Nephron progenitor cell (in vitro differentiated cells): ENCODE measurements at regions not wholly inside any gene's neighbourhood (a gene's known extent, or its start where the extent isn't known, plus 50 kb on each side); places are given as distances from the start of the nearest gene placed in this dataset.
A peak's percentile ranks its signal among the peaks of the same experiment; 100 is the strongest.

Source experiments
- DNase-seq: peaks from one replicate; pipeline ENCODE4 v3.0.0; 2021
- H3K27ac Mint-ChIP-seq: 2 replicates; pipeline ENCODE4 v1.8.0; 2021; ENCODE audit warnings: mild to moderate bottlenecking, moderate library complexity, mixed read lengths
- H3K27me3 Mint-ChIP-seq: 2 replicates; pipeline ENCODE4 v1.8.0; 2021; ENCODE audit warnings: mild to moderate bottlenecking, low read depth, mixed read lengths; ENCODE audit not compliant: poor library complexity
- H3K36me3 Mint-ChIP-seq: 2 replicates; pipeline ENCODE4 v1.8.0; 2021; ENCODE audit warnings: low read depth, mixed read lengths
- H3K4me1 Mint-ChIP-seq: 2 replicates; pipeline ENCODE4 v1.8.0; 2021; ENCODE audit warnings: mixed read lengths
- H3K4me3 Mint-ChIP-seq: 2 replicates; pipeline ENCODE4 v1.8.0; 2021; ENCODE audit warnings: mild to moderate bottlenecking, moderate library complexity, mixed read lengths
- H3K9me3 Mint-ChIP-seq: 2 replicates; pipeline ENCODE4 v1.8.0; 2021; ENCODE audit warnings: mild to moderate bottlenecking, moderate library complexity, mixed read lengths
- TF ChIP-seq, protein P1 (sequence below): fragments of 200-600 bp; sonication (generic); IDR thresholded peaks from 2 replicates; pipeline ENCODE4 v1.5.0; 2021; ENCODE audit warnings: antibody characterized with exemption

DNA sequence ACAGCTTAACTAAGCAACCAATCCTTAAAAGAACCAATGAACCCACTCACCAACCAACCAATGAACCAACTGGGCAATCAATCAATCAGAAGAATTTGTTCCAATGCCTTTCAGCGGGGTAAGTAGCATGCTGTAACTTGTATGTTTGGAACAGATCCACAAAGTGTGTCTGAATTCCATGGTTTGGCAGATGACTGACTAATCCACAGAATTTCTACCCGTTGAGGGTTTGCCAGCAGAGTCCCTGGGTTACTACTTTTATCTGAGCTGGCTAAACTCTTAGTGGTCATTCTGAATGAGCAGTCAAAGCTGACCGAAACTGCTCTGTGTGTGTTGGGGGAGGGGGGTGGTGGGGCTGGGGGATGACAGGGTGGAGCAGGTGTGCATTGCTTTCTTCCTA is 125.0 kb upstream of the JAG1 start:
- Mint-ChIP-seq H3K4me3 (no peak overlapping the region), H3K9me3 (peaks cover 9% of the 10 kb centered on the region), H3K27me3 (peaks cover 4% of the 10 kb centered on the region), H3K36me3 (peaks cover 4% of the 10 kb centered on the region), H3K27ac (no peak overlapping the region), H3K4me1 (peaks cover 38% of the 10 kb centered on the region)
- TF ChIP-seq, protein P1, sequence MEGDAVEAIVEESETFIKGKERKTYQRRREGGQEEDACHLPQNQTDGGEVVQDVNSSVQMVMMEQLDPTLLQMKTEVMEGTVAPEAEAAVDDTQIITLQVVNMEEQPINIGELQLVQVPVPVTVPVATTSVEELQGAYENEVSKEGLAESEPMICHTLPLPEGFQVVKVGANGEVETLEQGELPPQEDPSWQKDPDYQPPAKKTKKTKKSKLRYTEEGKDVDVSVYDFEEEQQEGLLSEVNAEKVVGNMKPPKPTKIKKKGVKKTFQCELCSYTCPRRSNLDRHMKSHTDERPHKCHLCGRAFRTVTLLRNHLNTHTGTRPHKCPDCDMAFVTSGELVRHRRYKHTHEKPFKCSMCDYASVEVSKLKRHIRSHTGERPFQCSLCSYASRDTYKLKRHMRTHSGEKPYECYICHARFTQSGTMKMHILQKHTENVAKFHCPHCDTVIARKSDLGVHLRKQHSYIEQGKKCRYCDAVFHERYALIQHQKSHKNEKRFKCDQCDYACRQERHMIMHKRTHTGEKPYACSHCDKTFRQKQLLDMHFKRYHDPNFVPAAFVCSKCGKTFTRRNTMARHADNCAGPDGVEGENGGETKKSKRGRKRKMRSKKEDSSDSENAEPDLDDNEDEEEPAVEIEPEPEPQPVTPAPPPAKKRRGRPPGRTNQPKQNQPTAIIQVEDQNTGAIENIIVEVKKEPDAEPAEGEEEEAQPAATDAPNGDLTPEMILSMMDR, result no peak
- no peak for DNase-seq

- no peak for DNase-seq
- Mint-ChIP-seq H3K9me3 (peaks cover 12% of the 10 kb centered on the region), H3K27me3 (no peaks in the 10 kb centered on the region), H3K36me3 (peaks cover 4% of the 10 kb centered on the region), H3K4me3 (no peak overlapping the region), H3K4me1 (peaks cover 29% of the 10 kb centered on the region), H3K27ac (no peak overlapping the region)
- TF ChIP-seq, protein P1, result no peak
Measured at GRCh38 chr20:10799735-10800134, 125.9 kb upstream of the JAG1 start.

DNA sequence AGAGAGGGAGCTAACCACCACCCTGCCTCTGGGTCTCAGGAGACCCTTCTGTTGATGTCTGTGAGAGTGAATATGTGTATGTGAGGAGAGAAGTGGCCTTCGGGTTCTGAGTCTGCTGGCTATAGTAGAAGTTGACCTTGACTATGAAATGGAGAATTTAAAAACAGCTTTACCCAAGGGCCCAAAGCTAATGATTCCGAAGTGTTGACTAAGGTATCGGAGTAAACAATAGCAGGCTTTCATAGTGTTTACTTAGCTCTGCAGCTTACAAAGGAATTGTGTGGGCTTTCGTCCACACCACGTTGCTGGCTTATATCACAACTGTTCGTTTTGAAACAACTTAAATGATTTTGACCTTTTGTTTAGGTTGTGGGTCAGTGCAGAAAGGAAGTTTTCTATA is 126.5 kb upstream of the JAG1 start:
- Mint-ChIP-seq H3K4me3 (no peak overlapping the region), H3K27ac (no peak overlapping the region), H3K27me3 (no peaks in the 10 kb centered on the region), H3K36me3 (peaks cover 4% of the 10 kb centered on the region), H3K4me1 (peaks cover 26% of the 10 kb centered on the region), H3K9me3 (peaks cover 12% of the 10 kb centered on the region)
- DNase-seq, result no peak
- TF ChIP-seq, protein P1, result no peak

- Mint-ChIP-seq H3K4me1 (peaks cover 36% of the 10 kb centered on the region), H3K9me3 (peaks cover 3% of the 10 kb centered on the region), H3K4me3 (no peak overlapping the region), H3K27me3 (no peaks in the 10 kb centered on the region), H3K27ac (no peak overlapping the region), H3K36me3 (no peaks in the 10 kb centered on the region)
- DNase-seq, result no peak
- TF ChIP-seq, protein P1, result no peak
Measured at GRCh38 chr20:10802236-10802635, 128.4 kb upstream of the JAG1 start.

DNA sequence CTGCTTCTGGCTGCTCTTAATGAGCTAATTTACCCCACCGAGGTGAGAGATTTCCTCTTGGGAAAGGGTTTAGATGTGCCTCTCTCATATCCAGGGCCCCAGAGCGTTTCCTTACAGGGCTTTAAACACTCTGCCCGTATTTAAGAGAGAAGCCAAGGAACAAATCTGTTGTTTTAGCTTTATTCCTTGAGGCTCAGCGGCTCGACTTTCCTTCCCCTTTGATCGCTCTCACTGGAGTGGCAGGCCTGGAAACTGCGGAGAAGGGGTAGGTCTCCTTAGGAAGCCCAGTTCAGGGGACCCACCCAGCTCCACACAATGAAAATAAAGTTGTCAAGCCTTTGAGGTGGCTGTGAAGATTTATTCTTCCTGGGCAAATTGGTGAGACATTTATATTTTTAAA is 132.0 kb upstream of the JAG1 start:
- DNase-seq, result peak; percentile 6
- peaks cover 9% of the 10 kb centered on the region for H3K9me3 Mint-ChIP-seq
- no peak overlapping the region for H3K4me3 Mint-ChIP-seq
- H3K27ac Mint-ChIP-seq, result peak overlapping the region; percentile 88
- H3K4me1 Mint-ChIP-seq, result peaks cover 30% of the 10 kb centered on the region
- TF ChIP-seq, protein P1, result no peak
- H3K36me3 Mint-ChIP-seq, result no peaks in the 10 kb centered on the region
- H3K27me3 Mint-ChIP-seq, result peaks cover 4% of the 10 kb centered on the region

GRCh38 chr20:10806539-10806938 is 132.7 kb upstream of the JAG1 start:
- Mint-ChIP-seq H3K9me3 (peaks cover 9% of the 10 kb centered on the region), H3K36me3 (no peaks in the 10 kb centered on the region), H3K4me3 (no peak overlapping the region), H3K27ac (no peak overlapping the region), H3K4me1 (peaks cover 28% of the 10 kb centered on the region), H3K27me3 (peaks cover 4% of the 10 kb centered on the region)
- TF ChIP-seq, protein P1, result no peak
- no peak for DNase-seq
